ENCODE measurements at regions not wholly inside any gene's neighbourhood (a gene's known extent, or its start where the extent isn't known, plus 50 kb on each side); places are given as distances from the start of the nearest gene placed in this dataset.
A peak's percentile ranks its signal among the peaks of the same experiment; 100 is the strongest.
"Not testable (repeated sequence)": the region's sequence is repeated elsewhere in the genome, so short reads cannot be mapped to it uniquely, and the experiment has no call there.

DNA sequence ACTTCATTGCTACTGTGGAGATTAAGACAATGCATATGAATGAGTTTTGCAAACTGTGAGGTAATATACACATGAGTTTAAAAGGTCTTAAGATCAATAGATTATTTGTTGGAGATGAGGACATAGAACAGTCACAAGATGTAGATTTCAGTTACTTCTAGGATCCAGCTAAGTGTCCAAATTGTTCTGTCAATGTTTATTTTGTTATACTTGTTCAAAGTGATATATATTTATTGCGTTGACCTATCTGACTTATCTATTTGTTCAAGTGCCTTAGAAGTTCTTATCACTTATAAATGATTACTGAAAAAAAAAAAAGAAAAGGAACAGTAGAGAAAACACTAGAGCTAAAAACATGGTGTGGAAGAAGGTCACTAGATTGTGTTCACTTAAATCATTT is 75.6 kb upstream of the GRIN3A start:
- no peak overlapping the region for H3K4me3 ChIP-seq
- no peak for TF ChIP-seq Cebpa-rat (IDR thresholded peaks at IDR 0.05)
- no peaks in the 10 kb centered on the region for H3K4me1 ChIP-seq
- H3K27ac ChIP-seq = no peak overlapping the region
- no peaks in the 10 kb centered on the region for H3K9me3 ChIP-seq (replicated peaks in 1 of 11)
- H4K20me1 ChIP-seq = no peaks in the 10 kb centered on the region
- no peak overlapping the region for H3K9ac ChIP-seq
- no peak overlapping the region for H3K4me2 ChIP-seq
- no peaks in the 10 kb centered on the region for H3K36me3 ChIP-seq
- no peaks in the 10 kb centered on the region for H3K27me3 ChIP-seq

- H3K4me2 ChIP-seq, H3K4me1 ChIP-seq: not testable (repeated sequence)
These were observed 69.4 kb upstream of the GRIN3A start for GRCh38 chr9:101807879-101808278.

GRCh38 chr9:101796044-101796443 is 57.6 kb upstream of the GRIN3A start:
- H3K4me2 ChIP-seq = peak overlapping the region in 2 of 11 experiments; percentile 26 to 39; a peak in 4 of 22 replicates
- H3K9ac ChIP-seq = no peak overlapping the region
- peak overlapping the region in 1 of 11 experiments; percentile 15; a peak in 1 of 22 replicates for H3K27ac ChIP-seq
- H3K27me3 ChIP-seq = no peaks in the 10 kb centered on the region
- H3K4me1 ChIP-seq = peaks cover 0 to 29% (median 0%) of the 10 kb centered on the region in 10 experiments; a peak in 7 of 20 replicates
- H3K4me3 ChIP-seq = no peak overlapping the region
- no peaks in the 10 kb centered on the region for H4K20me1 ChIP-seq
- no peak for TF ChIP-seq Cebpa-rat (IDR thresholded peaks at IDR 0.05)
- H3K9me3 ChIP-seq (replicated peaks in 1 of 11) = no peaks in the 10 kb centered on the region; a peak in 1 of 22 replicates
- H3K36me3 ChIP-seq = no peaks in the 10 kb centered on the region

More at GRCh38 chr9:101807879-101808278, 69.4 kb upstream of the GRIN3A start:
- H3K27ac ChIP-seq; H3K9me3 ChIP-seq (replicated peaks in 1 of 11); H3K27me3 ChIP-seq; H3K4me3 ChIP-seq; H3K36me3 ChIP-seq; H3K9ac ChIP-seq; H4K20me1 ChIP-seq: not testable (repeated sequence)

GRCh38 chr9:101795147-101795546 is 56.7 kb upstream of the GRIN3A start:
- no peaks in the 10 kb centered on the region for H3K27me3 ChIP-seq
- no peak overlapping the region for H3K4me3 ChIP-seq
- peak in 1 of 11 experiments; percentile 35; a peak in 1 of 22 replicates for TF ChIP-seq Cebpa-rat (IDR thresholded peaks at IDR 0.05)
- H4K20me1 ChIP-seq = no peaks in the 10 kb centered on the region
- no peak overlapping the region for H3K27ac ChIP-seq
- peak overlapping the region in 4 of 11 experiments; percentile 8 to 44 (median 33); a peak in 6 of 22 replicates for H3K4me2 ChIP-seq
- H3K9me3 ChIP-seq (replicated peaks in 1 of 11) = no peaks in the 10 kb centered on the region; a peak in 1 of 22 replicates
- H3K9ac ChIP-seq = no peak overlapping the region
- no peaks in the 10 kb centered on the region for H3K36me3 ChIP-seq
- H3K4me1 ChIP-seq = peaks cover 0 to 29% (median 0%) of the 10 kb centered on the region in 10 experiments; a peak in 7 of 20 replicates

DNA sequence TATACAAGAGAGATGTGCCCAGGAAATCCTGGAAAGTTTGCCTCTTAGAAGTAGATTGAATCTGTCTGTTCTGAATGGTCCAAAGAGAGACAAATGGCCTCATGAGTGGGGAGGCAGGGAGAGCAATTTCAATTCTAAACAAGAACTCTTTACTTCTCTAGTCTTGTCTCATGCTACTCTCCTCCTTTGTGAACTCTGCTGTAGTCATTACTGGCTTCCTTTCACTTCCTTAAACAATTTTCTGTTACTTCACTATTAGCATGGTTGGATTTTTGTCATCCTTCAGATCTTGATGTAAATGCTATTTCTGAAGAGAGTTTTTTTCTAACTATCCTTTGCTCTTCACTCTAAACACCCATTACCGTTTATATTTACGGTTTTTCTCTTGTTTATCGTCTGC is 54.0 kb upstream of the GRIN3A start:
- Histone ChIP-seq H3K27me3 (no peaks in the 10 kb centered on the region), H4K20me1 (no peaks in the 10 kb centered on the region), H3K36me3 (no peaks in the 10 kb centered on the region), H3K27ac (no peak overlapping the region), H3K9me3 (replicated peaks in 1 of 11) (no peaks in the 10 kb centered on the region; a peak in 1 of 22 replicates), H3K4me3 (no peak overlapping the region), H3K4me2 (peak overlapping the region in 2 of 11 experiments; percentile 28 to 30; a peak in 3 of 22 replicates), H3K4me1 (peaks cover 0 to 29% (median 0%) of the 10 kb centered on the region in 10 experiments; a peak in 7 of 20 replicates), H3K9ac (no peak overlapping the region)
- no peak for TF ChIP-seq Cebpa-rat (IDR thresholded peaks at IDR 0.05)

DNA sequence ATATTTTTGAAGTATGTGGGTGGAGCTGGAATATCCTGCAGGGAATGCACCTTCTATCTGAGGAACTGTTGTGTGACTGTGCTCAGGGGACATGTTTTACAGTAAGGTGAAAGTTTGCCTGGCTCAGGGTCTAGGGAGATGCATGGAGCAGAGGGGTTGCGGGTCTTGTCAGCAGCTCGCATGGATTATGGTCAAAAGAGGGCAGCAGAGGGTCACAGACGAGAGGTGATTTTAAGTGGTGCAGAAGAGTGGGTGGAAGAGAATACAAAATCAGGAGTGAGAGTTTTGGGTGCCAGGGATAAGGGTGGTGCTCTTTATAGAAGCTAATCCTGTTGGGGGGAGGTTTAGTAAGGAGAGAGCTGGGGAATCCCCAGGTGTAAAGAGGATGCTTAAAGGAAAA is 53.5 kb upstream of the GRIN3A start:
- Histone ChIP-seq H3K4me3 (no peak overlapping the region), H3K9me3 (replicated peaks in 1 of 11) (no peaks in the 10 kb centered on the region; a peak in 1 of 22 replicates), H3K27ac (no peak overlapping the region), H3K27me3 (no peaks in the 10 kb centered on the region), H3K4me2 (peak overlapping the region in 2 of 11 experiments; percentile 28 to 30; a peak in 3 of 22 replicates), H3K36me3 (no peaks in the 10 kb centered on the region), H4K20me1 (no peaks in the 10 kb centered on the region), H3K4me1 (peaks cover 0 to 29% (median 0%) of the 10 kb centered on the region in 10 experiments; a peak in 7 of 20 replicates), H3K9ac (no peak overlapping the region)
- TF ChIP-seq Cebpa-rat (IDR thresholded peaks at IDR 0.05) = no peak

GRCh38 chr9:101791533-101791932 is 53.1 kb upstream of the GRIN3A start:
- Histone ChIP-seq H4K20me1 (no peaks in the 10 kb centered on the region), H3K27me3 (no peaks in the 10 kb centered on the region), H3K9ac (no peak overlapping the region), H3K36me3 (no peaks in the 10 kb centered on the region), H3K4me3 (no peak overlapping the region), H3K9me3 (replicated peaks in 1 of 11) (no peaks in the 10 kb centered on the region; a peak in 1 of 22 replicates), H3K4me1 (peaks cover 0 to 29% (median 0%) of the 10 kb centered on the region in 10 experiments; a peak in 7 of 20 replicates), H3K4me2 (0 out of 22 replicates have a peak overlapping the region, but pooled peaks of 1 of the 11 experiments have one; percentile 30), H3K27ac (no peak overlapping the region)
- TF ChIP-seq Cebpa-rat (IDR thresholded peaks at IDR 0.05) = 0 out of 22 replicates have a peak, but pooled peaks of 1 of the 11 experiments have one; percentile 18
